Upper lobe of right lung (tissue), 1 donor: ENCODE measurements at regions not wholly inside any gene's neighbourhood (a gene's known extent, or its start where the extent isn't known, plus 50 kb on each side); places are given as distances from the start of the nearest gene placed in this dataset.

Experiments
- ATAC-seq: fragments of 200-7000 bp; cut with Tn5 transposase; one replicate; pipeline ENCODE4 v1.9.1; 2020; ENCODE audit warnings: mild to moderate bottlenecking, moderate library complexity
- DNase-seq: peaks from one replicate; pipeline ENCODE4 v3.0.0-alpha.2; 2020
- H3K27ac ChIP-seq: fragments of 200-600 bp; one replicate; pipeline ENCODE4 v1.8.0; 2022
- H3K27me3 ChIP-seq: fragments of 200-600 bp; one replicate; pipeline ENCODE4 v1.8.0; 2022; ENCODE audit warnings: mild to moderate bottlenecking
- H3K36me3 ChIP-seq: fragments of 200-600 bp; one replicate; pipeline ENCODE4 v1.8.0; 2022
- H3K4me1 ChIP-seq: fragments of 200-600 bp; one replicate; pipeline ENCODE4 v1.8.0; 2022
- H3K4me3 ChIP-seq: fragments of 200-600 bp; one replicate; pipeline ENCODE4 v1.8.0; 2022; ENCODE audit warnings: mild to moderate bottlenecking
- H3K9me3 ChIP-seq: fragments of 200-600 bp; one replicate; pipeline ENCODE4 v1.8.0; 2022
- CTCF ChIP-seq: fragments of 200-600 bp; IDR thresholded peaks from one replicate; pipeline ENCODE4 v1.8.0; 2022; ENCODE audit warnings: antibody characterized with exemption
- intact Hi-C: fragments of 100-400 bp; cut with DNase I; formaldehyde crosslinking; loops from one replicate; pipeline ENCODE4 v1.11.0; 2022
- donor health status: DM: no; HTN: yes; CAD: no; lungs with severe emphysema.

GRCh38 chr5:30933599-30933998, 259.9 kb upstream of the CDH6 start:
- intact Hi-C loops = no loop called here
- no peaks in the 10 kb centered on the region for H3K9me3 ChIP-seq
- H3K4me1 ChIP-seq = no peaks in the 10 kb centered on the region
- no peak overlapping the region for H3K4me3 ChIP-seq
- H3K36me3 ChIP-seq = no peaks in the 10 kb centered on the region
- no peak for TF ChIP-seq CTCF
- no peak for DNase-seq
- ATAC-seq = no peak
- no peak overlapping the region for H3K27ac ChIP-seq
- H3K27me3 ChIP-seq = no peaks in the 10 kb centered on the region

GRCh38 chr5:30932273-30933017, 261.0 kb upstream of the CDH6 start:
- no peaks in the 10 kb centered on the region for H3K27me3 ChIP-seq
- DNase-seq (no peak), ATAC-seq (no peak)
- H3K9me3 ChIP-seq = no peaks in the 10 kb centered on the region
- H3K27ac ChIP-seq = no peak overlapping the region
- no peak for TF ChIP-seq CTCF
- intact Hi-C loops = no loop called here
- H3K4me3 ChIP-seq = no peak overlapping the region
- H3K4me1 ChIP-seq = no peaks in the 10 kb centered on the region
- no peaks in the 10 kb centered on the region for H3K36me3 ChIP-seq

- no peak overlapping the region for H3K4me3 ChIP-seq
- no peak for ATAC-seq
- intact Hi-C loops = no loop called here
- no peaks in the 10 kb centered on the region for H3K9me3 ChIP-seq
- H3K27me3 ChIP-seq = no peaks in the 10 kb centered on the region
- no peaks in the 10 kb centered on the region for H3K4me1 ChIP-seq
- no peak for DNase-seq
- TF ChIP-seq CTCF = no peak
- H3K36me3 ChIP-seq = no peaks in the 10 kb centered on the region
- no peak overlapping the region for H3K27ac ChIP-seq
Measured at GRCh38 chr5:30930736-30931135, 262.8 kb upstream of the CDH6 start.

- intact Hi-C loops = no loop called here
- no peak for TF ChIP-seq CTCF
- no peak overlapping the region for H3K4me3 ChIP-seq
- H3K27me3 ChIP-seq = no peaks in the 10 kb centered on the region
- no peak overlapping the region for H3K27ac ChIP-seq
- H3K36me3 ChIP-seq = no peaks in the 10 kb centered on the region
- DNase-seq (no peak), ATAC-seq (no peak)
- H3K9me3 ChIP-seq = no peaks in the 10 kb centered on the region
- H3K4me1 ChIP-seq = no peaks in the 10 kb centered on the region
Measured at GRCh38 chr5:30928956-30929355, 264.5 kb upstream of the CDH6 start.

GRCh38 chr5:30926218-30926617, 267.3 kb upstream of the CDH6 start:
- DNase-seq = no peak
- intact Hi-C loops = no loop called here
- no peak for TF ChIP-seq CTCF

GRCh38 chr5:30921388-30921787, 272.1 kb upstream of the CDH6 start:
- Histone ChIP-seq H3K27ac (no peak overlapping the region), H3K9me3 (no peaks in the 10 kb centered on the region), H3K36me3 (no peaks in the 10 kb centered on the region), H3K4me1 (no peaks in the 10 kb centered on the region), H3K4me3 (no peak overlapping the region), H3K27me3 (no peaks in the 10 kb centered on the region)
- DNase-seq (no peak), ATAC-seq (no peak)
- intact Hi-C loops = no loop called here
- no peak for TF ChIP-seq CTCF

More at GRCh38 chr5:30926218-30926617, 267.3 kb upstream of the CDH6 start:
- Histone ChIP-seq H3K4me3 (no peak overlapping the region), H3K9me3 (no peaks in the 10 kb centered on the region), H3K27ac (no peak overlapping the region), H3K27me3 (no peaks in the 10 kb centered on the region), H3K4me1 (no peaks in the 10 kb centered on the region), H3K36me3 (no peaks in the 10 kb centered on the region)
- no peak for ATAC-seq
